Endothelial cell of umbilical vein (primary cell): ENCODE measurements at regions not wholly inside any gene's neighbourhood (a gene's known extent, or its start where the extent isn't known, plus 50 kb on each side); places are given as distances from the start of the nearest gene placed in this dataset.

Experiments
- BruUV-seq: library from RNA; stranded (reverse); fragments of 400-500 nt; replicated peaks from 2 replicates; lab custom pipeline; 2021; lab: Mats Ljungman, UMichigan
- CTCF ChIA-PET: fragments of 300-600, 350-600 bp; sonication (Branson Sonifier 250); formaldehyde crosslinking; loops from one replicate; lab custom pipeline; 2021; ENCODE audit warnings: antibody characterized with exemption, inconsistent platforms; lab: Charles Lee
- POLR2A ChIA-PET: fragments of 300-600, 350-600 bp; sonication (Branson Sonifier 250); formaldehyde crosslinking; loops from one replicate; lab custom pipeline; 2021; ENCODE audit warnings: antibody characterized with exemption, inconsistent platforms; lab: Charles Lee
- DNase-seq: peaks from one replicate; pipeline ENCODE4 v3.0.0-alpha.2; 2011; ENCODE audit warnings: low read depth, low spot score
- FAIRE-seq: peaks from 2 replicates; lab custom pipeline; 2011; peaks lifted over from hg19 to GRCh38; lab: Jason Lieb, UNC
- H2AFZ ChIP-seq: 2 replicates; pipeline ENCODE4 v1.6.0; 2012; ENCODE audit warnings: low read depth, low read length, control low read depth, inconsistent platforms
- H3K27ac ChIP-seq: 2 replicates; pipeline ENCODE4 v1.5.1; 2011; ENCODE audit warnings: low read depth, mild to moderate bottlenecking, control low read depth, low read length, moderate library complexity; ENCODE audit not compliant: insufficient read depth
- H3K27me3 ChIP-seq, 2 experiments: 2 replicates each; pipeline versions ENCODE4 v1.6.0 to v1.6.1; 2011; ENCODE audit warnings: low read length in 2 of 2, mixed read lengths in 1 of 2; ENCODE audit not compliant: control insufficient read depth in 2 of 2, insufficient read depth in 2 of 2
- H3K36me3 ChIP-seq, 2 experiments: 2 replicates in 1 of 2; 3 replicates in 1 of 2; pipeline ENCODE4 v1.5.1; 2011; ENCODE audit warnings: low read length in 2 of 2, mild to moderate bottlenecking in 1 of 2, moderate library complexity in 1 of 2; ENCODE audit not compliant: control insufficient read depth in 2 of 2, insufficient read depth in 2 of 2; ENCODE audit errors: extremely low read depth in 1 of 2
- H3K4me1 ChIP-seq: 3 replicates; pipeline ENCODE4 v1.5.1; 2011; ENCODE audit warnings: mild to moderate bottlenecking, low read length; ENCODE audit not compliant: control insufficient read depth, insufficient read depth; ENCODE audit errors: extremely low read depth
- H3K4me2 ChIP-seq: 2 replicates; pipeline ENCODE4 v1.6.1; 2011; ENCODE audit warnings: low read length, control low read depth, mixed read lengths; ENCODE audit not compliant: insufficient read depth
- H3K4me3 ChIP-seq, 3 experiments: fragments of 200-600 bp in 1 of 3; sonication (generic), shearing (Covaris generic) in 1 of 3; replicated peaks in 1 of 3; 2 replicates each; pipeline ENCODE4 v1.5.1; 2011 to 2016; ENCODE audit warnings: control low read depth in 3 of 3, low read length in 3 of 3, mild to moderate bottlenecking in 2 of 3, inconsistent platforms in 1 of 3, low read depth in 1 of 3, moderate library complexity in 1 of 3; ENCODE audit not compliant: insufficient read depth in 1 of 3
- H3K79me2 ChIP-seq: 2 replicates; pipeline ENCODE4 v1.6.0; 2012; ENCODE audit warnings: low read length, inconsistent platforms; ENCODE audit not compliant: control insufficient read depth, insufficient read depth
- H3K9ac ChIP-seq: replicated peaks from 2 replicates; pipeline ENCODE3; 2011; ENCODE audit warnings: low read length, control low read depth; ENCODE audit not compliant: insufficient read depth; ENCODE audit errors: extremely low read depth
- H3K9me1 ChIP-seq: replicated peaks from 3 replicates; pipeline ENCODE4 v1.6.0; 2011; ENCODE audit warnings: mild to moderate bottlenecking, low read length; ENCODE audit not compliant: control insufficient read depth, insufficient read depth; ENCODE audit errors: extremely low read depth
- H3K9me3 ChIP-seq: replicated peaks from 2 replicates; pipeline ENCODE4 v1.5.1; 2012; ENCODE audit warnings: low read length, inconsistent platforms; ENCODE audit not compliant: control insufficient read depth, insufficient read depth
- H4K20me1 ChIP-seq: replicated peaks from 2 replicates; pipeline ENCODE3; 2011; ENCODE audit warnings: mild to moderate bottlenecking, low read length; ENCODE audit not compliant: control insufficient read depth, insufficient read depth; ENCODE audit errors: extremely low read depth
- EZH2 ChIP-seq: IDR thresholded peaks from 2 replicates; pipeline ENCODE4 v1.6.1; 2012; ENCODE audit warnings: borderline replicate concordance, low read depth, mild to moderate bottlenecking, moderate library complexity, low read length, inconsistent platforms; ENCODE audit not compliant: severe bottlenecking
- FOS ChIP-seq: IDR thresholded peaks from 2 replicates; pipeline ENCODE4 v1.6.1; 2011; ENCODE audit warnings: mild to moderate bottlenecking, low read length, moderate library complexity, borderline replicate concordance; ENCODE audit not compliant: insufficient read depth
- GATA2 ChIP-seq: IDR thresholded peaks from 2 replicates; pipeline ENCODE4 v1.7.0; 2011; ENCODE audit warnings: low read depth, mild to moderate bottlenecking, moderate library complexity, mixed read lengths, low read length; ENCODE audit not compliant: insufficient read length, insufficient read depth
- JUN ChIP-seq: IDR thresholded peaks from 2 replicates; pipeline ENCODE4 v1.6.1; 2011; ENCODE audit warnings: borderline replicate concordance, low read depth; ENCODE audit not compliant: insufficient read length, insufficient read depth
- MAX ChIP-seq: IDR thresholded peaks from 2 replicates; pipeline ENCODE4 v1.6.1; 2011; ENCODE audit not compliant: insufficient read depth, insufficient read length
- MYC ChIP-seq: IDR thresholded peaks from one replicate; pipeline ENCODE4 v1.6.1; 2011; ENCODE audit warnings: mild to moderate bottlenecking, low read depth, low read length
- POLR2A ChIP-seq: IDR thresholded peaks from 2 replicates; pipeline ENCODE4 v1.6.1; 2012; ENCODE audit warnings: low read depth, mild to moderate bottlenecking, control low read depth, low read length
- POLR2AphosphoS5 ChIP-seq: IDR thresholded peaks from 2 replicates; pipeline ENCODE4 v1.6.1; 2012; ENCODE audit warnings: low read depth, mild to moderate bottlenecking, control low read depth, low read length, moderate library complexity; ENCODE audit not compliant: insufficient read depth
- dilution Hi-C: fragments of 300-500 bp; cut with MboI; formaldehyde crosslinking; loops from one replicate; pipeline ENCODE4 v1.15.0; 2019; ENCODE audit warnings: low sequenced_read_pairs; ENCODE audit not compliant: extremely low pct_ligation_motif_present
- intact Hi-C: fragments of 100-400 bp; cut with micrococcal nuclease; formaldehyde crosslinking; loops from one replicate; pipeline ENCODE4 v1.10.0; 2022
- TF ChIP-seq, protein P1 (sequence below), 2 donors: IDR thresholded peaks; 1 replicate in 1 of 2; 2 replicates in 1 of 2; pipeline ENCODE4 v1.5.1; 2011; ENCODE audit warnings: low read length in 2 of 2, mild to moderate bottlenecking in 2 of 2, moderate library complexity in 2 of 2, control low read depth in 1 of 2, inconsistent platforms in 1 of 2, low read depth in 1 of 2; ENCODE audit not compliant: insufficient read depth in 1 of 2; ENCODE audit errors: extremely low read depth in 1 of 2

DNA sequence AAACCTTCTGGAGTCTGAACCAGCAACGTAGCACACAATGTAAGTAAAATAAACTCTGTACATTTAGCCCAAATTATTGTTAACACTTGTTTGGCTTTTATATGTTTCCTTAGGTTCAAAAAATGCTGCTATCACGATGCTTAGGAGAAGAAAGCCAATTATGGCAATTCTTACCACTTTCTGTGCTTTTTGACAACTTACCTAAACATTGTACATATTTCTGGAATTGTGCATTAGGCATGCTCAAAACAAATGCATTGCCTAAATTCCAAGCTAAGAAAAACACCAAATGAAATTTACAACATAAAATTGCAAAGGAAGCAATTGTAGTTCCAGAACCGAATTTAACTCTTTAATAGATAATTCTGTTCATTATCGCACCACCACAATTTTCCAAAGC is 585.6 kb upstream of the DSEL start:
- Histone ChIP-seq H2AFZ (no peak overlapping the region), H3K9me1 (no peaks in the 10 kb centered on the region), H3K4me2 (no peak overlapping the region), H3K9ac (no peak overlapping the region), H3K9me3 (no peaks in the 10 kb centered on the region), H3K27ac (no peak overlapping the region), H3K4me3 (no peak overlapping the region), H3K4me1 (no peaks in the 10 kb centered on the region), H4K20me1 (no peaks in the 10 kb centered on the region), H3K79me2 (no peaks in the 10 kb centered on the region), H3K27me3 (no peaks in the 10 kb centered on the region), H3K36me3 (no peaks in the 10 kb centered on the region)
- intact Hi-C loops (no loop called here), dilution Hi-C loops (no loop called here)
- DNase-seq (no peak), FAIRE-seq (no peak)
- ChIA-PET CTCF (no interaction called here), POLR2A (no interaction called here)
- TF ChIP-seq EZH2 (no peak), GATA2 (no peak), FOS (no peak), MYC (no peak)
- no TSS peak for BruUV-seq

GRCh38 chr18:68098655-68099054 is 582.1 kb upstream of the DSEL start:
- dilution Hi-C loops = no loop called here
- H3K27me3 ChIP-seq = no peaks in the 10 kb centered on the region
- no peak overlapping the region for H2AFZ ChIP-seq
- no peaks in the 10 kb centered on the region for H3K79me2 ChIP-seq
- no peaks in the 10 kb centered on the region for H3K9me1 ChIP-seq
- no peak overlapping the region for H3K4me3 ChIP-seq
- no peak overlapping the region for H3K4me2 ChIP-seq
- H4K20me1 ChIP-seq = no peaks in the 10 kb centered on the region
- FAIRE-seq (no peak), DNase-seq (no peak)
- H3K9me3 ChIP-seq = no peaks in the 10 kb centered on the region
- H3K9ac ChIP-seq = no peak overlapping the region
- no peaks in the 10 kb centered on the region for H3K36me3 ChIP-seq
- TF ChIP-seq EZH2 (no peak), MYC (no peak), MAX (no peak), POLR2AphosphoS5 (no peak), FOS (no peak), GATA2 (no peak), JUN (no peak), POLR2A (no peak)
- TF ChIP-seq, protein P1, sequence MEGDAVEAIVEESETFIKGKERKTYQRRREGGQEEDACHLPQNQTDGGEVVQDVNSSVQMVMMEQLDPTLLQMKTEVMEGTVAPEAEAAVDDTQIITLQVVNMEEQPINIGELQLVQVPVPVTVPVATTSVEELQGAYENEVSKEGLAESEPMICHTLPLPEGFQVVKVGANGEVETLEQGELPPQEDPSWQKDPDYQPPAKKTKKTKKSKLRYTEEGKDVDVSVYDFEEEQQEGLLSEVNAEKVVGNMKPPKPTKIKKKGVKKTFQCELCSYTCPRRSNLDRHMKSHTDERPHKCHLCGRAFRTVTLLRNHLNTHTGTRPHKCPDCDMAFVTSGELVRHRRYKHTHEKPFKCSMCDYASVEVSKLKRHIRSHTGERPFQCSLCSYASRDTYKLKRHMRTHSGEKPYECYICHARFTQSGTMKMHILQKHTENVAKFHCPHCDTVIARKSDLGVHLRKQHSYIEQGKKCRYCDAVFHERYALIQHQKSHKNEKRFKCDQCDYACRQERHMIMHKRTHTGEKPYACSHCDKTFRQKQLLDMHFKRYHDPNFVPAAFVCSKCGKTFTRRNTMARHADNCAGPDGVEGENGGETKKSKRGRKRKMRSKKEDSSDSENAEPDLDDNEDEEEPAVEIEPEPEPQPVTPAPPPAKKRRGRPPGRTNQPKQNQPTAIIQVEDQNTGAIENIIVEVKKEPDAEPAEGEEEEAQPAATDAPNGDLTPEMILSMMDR (IDR thresholded peaks at IDR 0.05; ENCODE audit: extremely low read depth in 1 of 2, insufficient read depth in 1 of 2, low read depth in 1 of 2, low read length in 2 of 2) = no peak
- H3K27ac ChIP-seq = no peak overlapping the region
- ChIA-PET POLR2A (no interaction called here), CTCF (interaction anchor here (1.4 kb wide), 1 partner anchor 104 kb away, joined by 3 read pairs; no protein-coding TSS in a partner anchor)
- H3K4me1 ChIP-seq = no peaks in the 10 kb centered on the region
- BruUV-seq = no TSS peak
- intact Hi-C loops = no loop called here
